ENCODE measurements at regions not wholly inside any gene's neighbourhood (a gene's known extent, or its start where the extent isn't known, plus 50 kb on each side); places are given as distances from the start of the nearest gene placed in this dataset.

- no peak for DNase-seq (ENCODE audit: low read depth)
- TF ChIP-seq, protein P1, sequence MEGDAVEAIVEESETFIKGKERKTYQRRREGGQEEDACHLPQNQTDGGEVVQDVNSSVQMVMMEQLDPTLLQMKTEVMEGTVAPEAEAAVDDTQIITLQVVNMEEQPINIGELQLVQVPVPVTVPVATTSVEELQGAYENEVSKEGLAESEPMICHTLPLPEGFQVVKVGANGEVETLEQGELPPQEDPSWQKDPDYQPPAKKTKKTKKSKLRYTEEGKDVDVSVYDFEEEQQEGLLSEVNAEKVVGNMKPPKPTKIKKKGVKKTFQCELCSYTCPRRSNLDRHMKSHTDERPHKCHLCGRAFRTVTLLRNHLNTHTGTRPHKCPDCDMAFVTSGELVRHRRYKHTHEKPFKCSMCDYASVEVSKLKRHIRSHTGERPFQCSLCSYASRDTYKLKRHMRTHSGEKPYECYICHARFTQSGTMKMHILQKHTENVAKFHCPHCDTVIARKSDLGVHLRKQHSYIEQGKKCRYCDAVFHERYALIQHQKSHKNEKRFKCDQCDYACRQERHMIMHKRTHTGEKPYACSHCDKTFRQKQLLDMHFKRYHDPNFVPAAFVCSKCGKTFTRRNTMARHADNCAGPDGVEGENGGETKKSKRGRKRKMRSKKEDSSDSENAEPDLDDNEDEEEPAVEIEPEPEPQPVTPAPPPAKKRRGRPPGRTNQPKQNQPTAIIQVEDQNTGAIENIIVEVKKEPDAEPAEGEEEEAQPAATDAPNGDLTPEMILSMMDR (conservative IDR thresholded peaks at IDR 0.05; ENCODE audit: control insufficient read depth, insufficient read depth, low read depth, low read length): no peak
Measured at GRCh38 chr4:160894809-160895208, 1269.0 kb downstream of the FSTL5 start.

DNA sequence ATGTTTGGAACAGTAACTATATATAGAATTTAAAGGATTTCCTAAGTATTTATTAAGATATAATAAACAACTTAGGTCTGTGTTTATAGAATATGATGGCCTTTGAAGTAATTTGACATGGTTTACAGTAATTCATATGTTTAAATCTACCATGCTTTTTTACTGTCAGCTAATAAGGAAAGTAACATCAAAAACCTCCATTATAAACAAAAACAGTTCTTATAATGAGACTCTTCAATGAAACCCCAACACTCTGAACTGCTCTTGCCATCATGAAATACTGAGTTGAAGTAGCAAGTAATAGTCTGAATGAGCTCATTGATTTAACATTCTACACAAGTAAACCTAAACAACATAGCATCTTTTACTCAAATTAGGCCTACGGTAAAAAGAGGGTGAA, 1236.5 kb downstream of the FSTL5 start:
- no peak for DNase-seq (ENCODE audit: low read depth)
- TF ChIP-seq, protein P1 (conservative IDR thresholded peaks at IDR 0.05; ENCODE audit: control insufficient read depth, insufficient read depth, low read depth, low read length): no peak
- H3K4me3 ChIP-seq (ENCODE audit: control insufficient read depth, low read depth, low read length): no peak overlapping the region

More at GRCh38 chr4:160894809-160895208, 1269.0 kb downstream of the FSTL5 start:
- H3K4me3 ChIP-seq (ENCODE audit: control insufficient read depth, low read depth, low read length): no peak overlapping the region

- no peak for DNase-seq (ENCODE audit: low read depth)
- TF ChIP-seq, protein P1 (conservative IDR thresholded peaks at IDR 0.05; ENCODE audit: control insufficient read depth, insufficient read depth, low read depth, low read length): no peak
- no peak overlapping the region for H3K4me3 ChIP-seq (ENCODE audit: control insufficient read depth, low read depth, low read length)
Measured at GRCh38 chr4:160928482-160928881, 1235.3 kb downstream of the FSTL5 start.

GRCh38 chr4:160947653-160948052, 1216.1 kb downstream of the FSTL5 start:
- H3K4me3 ChIP-seq (ENCODE audit: control insufficient read depth, low read depth, low read length): no peak overlapping the region
- TF ChIP-seq, protein P1 (conservative IDR thresholded peaks at IDR 0.05; ENCODE audit: control insufficient read depth, insufficient read depth, low read depth, low read length): no peak
- no peak for DNase-seq (ENCODE audit: low read depth)

- H3K4me3 ChIP-seq (ENCODE audit: control insufficient read depth, low read depth, low read length): no peak overlapping the region
- TF ChIP-seq, protein P1 (conservative IDR thresholded peaks at IDR 0.05; ENCODE audit: control insufficient read depth, insufficient read depth, low read depth, low read length): no peak
- DNase-seq (ENCODE audit: low read depth): no peak
Measured at GRCh38 chr4:160956875-160957274, 1206.9 kb downstream of the FSTL5 start.

GRCh38 chr4:160969925-160970324, 1193.9 kb downstream of the FSTL5 start:
- TF ChIP-seq, protein P1 (conservative IDR thresholded peaks at IDR 0.05; ENCODE audit: control insufficient read depth, insufficient read depth, low read depth, low read length): no peak
- no peak overlapping the region for H3K4me3 ChIP-seq (ENCODE audit: control insufficient read depth, low read depth, low read length)
- no peak for DNase-seq (ENCODE audit: low read depth)

DNA sequence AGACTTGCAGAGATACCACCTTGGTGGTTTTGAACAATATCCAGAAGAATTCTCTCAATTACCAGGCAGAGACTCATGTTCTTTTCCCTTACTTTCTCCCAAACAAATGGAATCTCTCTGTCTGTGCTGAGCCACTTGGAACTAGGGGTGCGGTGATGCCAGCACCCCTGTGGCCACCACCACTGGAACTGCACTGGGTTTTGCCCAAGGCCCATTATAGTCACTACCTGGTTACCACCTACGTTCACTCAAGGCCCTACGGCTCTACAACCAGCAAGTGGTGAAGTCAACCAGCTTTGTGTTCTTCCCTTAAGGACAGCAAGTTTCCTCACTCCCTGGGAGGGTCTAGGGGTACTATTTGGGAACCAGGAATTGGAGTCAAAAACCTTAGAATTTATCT, 1183.7 kb downstream of the FSTL5 start:
- TF ChIP-seq, protein P1 (conservative IDR thresholded peaks at IDR 0.05; ENCODE audit: control insufficient read depth, insufficient read depth, low read depth, low read length): no peak
- no peak for DNase-seq (ENCODE audit: low read depth)
- H3K4me3 ChIP-seq (ENCODE audit: control insufficient read depth, low read depth, low read length): no peak overlapping the region

Measured in fibroblast of mammary gland (primary cell).